Astrocyte of the spinal cord (primary cell): ENCODE measurements at regions not wholly inside any gene's neighbourhood (a gene's known extent, or its start where the extent isn't known, plus 50 kb on each side); places are given as distances from the start of the nearest gene placed in this dataset.

Experiments used
- DNase-seq: peaks from one replicate; pipeline ENCODE4 v3.0.0; 2011; ENCODE audit warnings: low read depth, low spot score
- H3K4me3 ChIP-seq: 2 replicates; pipeline ENCODE4 v1.5.1; 2011; ENCODE audit warnings: low read depth, mild to moderate bottlenecking, low read length, moderate library complexity
- CTCF ChIP-seq: IDR thresholded peaks from 2 replicates; pipeline ENCODE4 v1.5.1; 2012; ENCODE audit warnings: low read depth, mild to moderate bottlenecking, low read length, inconsistent platforms
- in situ Hi-C: cut with HindIII; loops from 2 replicates; pipeline ENCODE4 v1.10.0; 2017; ENCODE audit warnings: low sequenced_read_pairs

DNA sequence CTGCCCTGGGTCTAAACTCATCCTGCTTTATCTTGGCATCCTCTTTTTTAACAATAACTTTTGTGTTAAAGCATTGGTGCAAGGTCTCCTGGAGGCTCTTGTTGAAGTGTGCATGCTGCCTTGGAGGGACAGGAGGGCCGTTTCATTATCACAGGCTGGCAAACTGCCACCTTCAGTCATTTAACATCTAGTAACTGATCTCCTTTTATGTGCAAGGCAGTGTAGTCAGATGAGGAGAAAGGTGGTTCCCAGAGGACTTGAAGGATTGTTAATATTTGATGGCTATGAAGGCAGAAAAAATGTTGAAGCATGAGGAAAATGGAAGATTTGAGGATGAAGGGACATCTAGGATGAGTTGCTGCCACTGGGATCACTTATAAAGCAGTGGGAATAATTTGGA is 439.4 kb downstream of the RAPGEF2 start:
- in situ Hi-C loops = no loop called here
- TF ChIP-seq CTCF = no peak
- no peak for DNase-seq

DNA sequence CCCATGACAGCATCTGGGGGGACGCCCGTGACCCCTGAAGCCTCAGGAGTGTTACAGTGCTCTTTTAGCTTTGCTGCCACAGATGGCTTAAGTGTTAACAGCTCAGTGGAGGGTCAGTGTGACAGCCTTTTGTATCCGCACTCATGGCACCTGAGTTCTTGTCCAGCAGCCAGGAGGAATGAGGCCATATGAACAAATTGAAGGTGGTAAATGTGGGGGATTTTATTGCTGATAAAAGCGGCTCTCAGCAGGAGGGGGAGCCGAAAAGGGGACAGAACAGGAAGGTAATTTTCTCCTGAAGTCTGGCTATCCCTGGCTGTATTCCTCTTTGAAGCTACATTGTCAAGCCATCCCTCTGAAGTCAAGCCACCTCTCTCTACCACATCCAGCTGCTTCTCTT is 441.0 kb downstream of the RAPGEF2 start:
- no peak for TF ChIP-seq CTCF
- in situ Hi-C loops = no loop called here
- no peak overlapping the region for H3K4me3 ChIP-seq
- no peak for DNase-seq

More for the DNA sequence above, 439.4 kb downstream of the RAPGEF2 start:
- H3K4me3 ChIP-seq = no peak overlapping the region

DNA sequence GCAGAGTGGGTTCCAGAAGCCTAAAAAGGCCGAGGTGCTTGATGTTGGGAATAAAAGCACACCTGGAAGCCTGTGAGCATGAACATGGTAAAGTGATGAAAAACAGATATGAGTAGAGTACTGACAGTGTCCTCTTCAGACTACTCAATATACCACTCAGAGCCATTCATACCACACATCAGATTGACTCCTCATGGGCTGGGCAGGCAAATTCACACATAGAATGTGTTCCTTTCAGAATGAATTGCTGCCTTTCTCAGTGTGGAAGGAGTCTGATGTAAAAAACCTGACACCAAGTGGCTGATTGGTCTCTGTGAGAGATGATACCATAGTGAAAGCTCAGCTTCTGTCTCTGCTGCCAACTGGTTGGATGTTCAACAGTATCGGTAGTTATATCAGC is 442.7 kb downstream of the RAPGEF2 start:
- in situ Hi-C loops = no loop called here
- TF ChIP-seq CTCF = no peak

DNA sequence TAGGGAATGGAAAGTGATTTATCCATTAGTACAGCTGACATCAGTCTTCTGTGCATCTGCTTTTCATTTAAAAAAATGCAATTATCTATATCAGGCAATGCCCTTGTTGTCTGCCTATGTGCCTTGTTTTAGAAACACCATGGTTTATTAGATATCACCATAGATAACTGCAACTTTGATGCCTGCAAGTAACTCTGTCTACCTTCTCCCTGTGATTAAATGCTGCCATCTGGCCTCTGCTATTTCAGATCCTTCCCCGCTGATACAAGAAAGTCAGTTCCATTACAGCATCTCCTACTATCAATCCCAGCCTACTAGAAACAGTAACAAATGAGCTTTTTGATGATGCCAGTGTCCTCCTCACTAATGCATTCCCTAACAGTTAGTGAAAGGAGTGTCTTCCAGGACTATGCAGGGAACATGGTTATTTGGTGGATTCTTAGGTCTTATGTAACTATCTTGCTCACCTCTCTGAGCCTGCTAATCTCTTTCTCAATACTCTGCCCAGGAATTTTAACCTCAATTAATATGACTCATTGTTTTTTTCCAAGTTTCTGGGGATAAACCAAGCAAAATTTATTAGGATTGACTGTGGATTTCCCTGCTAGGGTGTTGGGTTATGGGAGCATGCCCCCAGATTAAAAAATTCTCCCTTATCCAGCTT is 444.9 kb downstream of the RAPGEF2 start:
- TF ChIP-seq CTCF = no peak
- in situ Hi-C loops = no loop called here
- DNase-seq = peak; percentile 43
- H3K4me3 ChIP-seq = no peak overlapping the region

More for the DNA sequence above, 442.7 kb downstream of the RAPGEF2 start:
- H3K4me3 ChIP-seq = no peak overlapping the region
- DNase-seq = no peak

DNA sequence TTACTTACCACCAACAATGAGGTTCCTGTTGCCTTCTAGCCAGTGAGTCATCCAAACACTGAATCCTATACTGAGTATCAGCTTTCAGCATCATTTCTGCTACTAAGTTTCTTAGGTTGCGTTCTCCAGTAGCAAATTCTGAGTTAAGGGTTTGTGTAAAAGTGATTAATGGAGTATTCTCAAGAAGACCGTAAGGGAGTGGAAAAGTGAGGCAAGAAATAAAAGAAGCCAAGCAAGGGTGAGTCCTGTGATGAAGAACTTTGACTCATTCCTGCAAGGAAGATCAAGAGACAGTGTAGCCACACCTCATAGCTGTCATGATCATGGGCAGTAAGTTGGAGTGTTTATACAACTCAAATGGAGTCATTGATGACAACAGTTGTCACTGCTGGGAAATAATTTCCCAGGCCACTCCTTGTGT is 446.2 kb downstream of the RAPGEF2 start:
- DNase-seq = peak; percentile 49
- no peak for TF ChIP-seq CTCF
- no peak overlapping the region for H3K4me3 ChIP-seq
- in situ Hi-C loops = no loop called here

GRCh38 chr4:159551281-159551680 is 448.4 kb downstream of the RAPGEF2 start:
- in situ Hi-C loops = no loop called here
- H3K4me3 ChIP-seq = no peak overlapping the region
- DNase-seq = no peak
- no peak for TF ChIP-seq CTCF
